ACHN (cell line): ENCODE measurements at regions not wholly inside any gene's neighbourhood (a gene's known extent, or its start where the extent isn't known, plus 50 kb on each side); places are given as distances from the start of the nearest gene placed in this dataset.

Experiments used
- DNase-seq: peaks from one replicate; pipeline ENCODE4 v3.0.0-alpha.2; 2015
- in situ Hi-C: cut with HindIII; loops from 2 replicates; pipeline ENCODE4 v1.10.0; 2017; ENCODE audit warnings: low sequenced_read_pairs, low pct_ligation_motif_present, low pct_unique_long_range_greater_than_20kb

GRCh38 chr21:16811011-16811410 lies 701.8 kb upstream of the CXADR start:
- in situ Hi-C loops = no loop called here
- no peak for DNase-seq

- no peak for DNase-seq
- in situ Hi-C loops = no loop called here
Observed at GRCh38 chr21:16811970-16812369, 700.9 kb upstream of the CXADR start.

- no peak for DNase-seq
- in situ Hi-C loops = no loop called here
Observed at GRCh38 chr21:16815243-16815642, 697.6 kb upstream of the CXADR start.

GRCh38 chr21:16821588-16821987 lies 691.3 kb upstream of the CXADR start:
- in situ Hi-C loops = no loop called here
- peak; percentile 28 for DNase-seq

GRCh38 chr21:16829532-16829931 lies 683.3 kb upstream of the CXADR start:
- in situ Hi-C loops = no loop called here
- DNase-seq = no peak

- in situ Hi-C loops = no loop called here
Observed at GRCh38 chr21:16832791-16833190, 680.1 kb upstream of the CXADR start.

GRCh38 chr21:16834791-16835190 lies 678.1 kb upstream of the CXADR start:
- in situ Hi-C loops = no loop called here
- DNase-seq = no peak

More at GRCh38 chr21:16832791-16833190, 680.1 kb upstream of the CXADR start:
- DNase-seq = no peak

- no peak for DNase-seq
- in situ Hi-C loops = no loop called here
Observed at GRCh38 chr21:16837321-16837720, 675.5 kb upstream of the CXADR start.

GRCh38 chr21:16837721-16838120 lies 675.1 kb upstream of the CXADR start:
- in situ Hi-C loops = no loop called here
- no peak for DNase-seq

GRCh38 chr21:16838331-16838730 lies 674.5 kb upstream of the CXADR start:
- in situ Hi-C loops = no loop called here
- DNase-seq = no peak

- in situ Hi-C loops = no loop called here
- DNase-seq = no peak
Observed at GRCh38 chr21:16840538-16840937, 672.3 kb upstream of the CXADR start.

- no peak for DNase-seq
- in situ Hi-C loops = no loop called here
Observed at GRCh38 chr21:16841975-16842695, 670.7 kb upstream of the CXADR start.

- DNase-seq = no peak
- in situ Hi-C loops = no loop called here
Observed at GRCh38 chr21:16842696-16843035, 670.2 kb upstream of the CXADR start.

- in situ Hi-C loops = no loop called here
- DNase-seq = no peak
Observed at GRCh38 chr21:16847211-16847610, 665.6 kb upstream of the CXADR start.

- in situ Hi-C loops = no loop called here
- no peak for DNase-seq
Observed at GRCh38 chr21:16851054-16851453, 661.8 kb upstream of the CXADR start.

- DNase-seq = no peak
- in situ Hi-C loops = no loop called here
Observed at GRCh38 chr21:16855164-16855667, 657.6 kb upstream of the CXADR start.

- DNase-seq = no peak
- in situ Hi-C loops = no loop called here
Observed at GRCh38 chr21:16863362-16863905, 649.4 kb upstream of the CXADR start.

- no peak for DNase-seq
- in situ Hi-C loops = no loop called here
Observed at GRCh38 chr21:16863908-16864307, 648.9 kb upstream of the CXADR start.

GRCh38 chr21:16865632-16866031 lies 647.2 kb upstream of the CXADR start:
- in situ Hi-C loops = no loop called here
- no peak for DNase-seq

GRCh38 chr21:16866851-16867250 lies 646.0 kb upstream of the CXADR start:
- in situ Hi-C loops = no loop called here
- no peak for DNase-seq
